ENCODE measurements at regions not wholly inside any gene's neighbourhood (a gene's known extent, or its start where the extent isn't known, plus 50 kb on each side); places are given as distances from the start of the nearest gene placed in this dataset.

DNA sequence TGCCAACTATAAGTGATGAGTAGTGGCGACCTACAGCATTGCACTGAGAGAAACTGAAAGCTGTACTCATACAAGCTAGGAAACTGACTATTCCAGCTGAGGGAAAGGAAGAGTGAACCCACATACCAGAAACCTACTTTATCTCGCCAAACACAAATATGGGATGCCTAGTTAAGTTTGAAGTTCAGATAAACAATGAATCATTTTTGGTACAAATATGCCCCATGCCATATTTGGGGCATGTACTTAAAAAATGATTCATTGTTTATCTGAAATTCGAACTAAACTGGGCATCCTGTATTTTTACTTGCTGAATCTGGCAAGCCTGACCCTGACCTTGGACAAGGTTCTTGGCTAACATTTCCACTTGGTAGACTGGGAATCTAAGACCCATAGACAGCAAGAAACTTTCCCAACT lies 527.8 kb upstream of the PSMD7 start:
- TF ChIP-seq, protein P1, sequence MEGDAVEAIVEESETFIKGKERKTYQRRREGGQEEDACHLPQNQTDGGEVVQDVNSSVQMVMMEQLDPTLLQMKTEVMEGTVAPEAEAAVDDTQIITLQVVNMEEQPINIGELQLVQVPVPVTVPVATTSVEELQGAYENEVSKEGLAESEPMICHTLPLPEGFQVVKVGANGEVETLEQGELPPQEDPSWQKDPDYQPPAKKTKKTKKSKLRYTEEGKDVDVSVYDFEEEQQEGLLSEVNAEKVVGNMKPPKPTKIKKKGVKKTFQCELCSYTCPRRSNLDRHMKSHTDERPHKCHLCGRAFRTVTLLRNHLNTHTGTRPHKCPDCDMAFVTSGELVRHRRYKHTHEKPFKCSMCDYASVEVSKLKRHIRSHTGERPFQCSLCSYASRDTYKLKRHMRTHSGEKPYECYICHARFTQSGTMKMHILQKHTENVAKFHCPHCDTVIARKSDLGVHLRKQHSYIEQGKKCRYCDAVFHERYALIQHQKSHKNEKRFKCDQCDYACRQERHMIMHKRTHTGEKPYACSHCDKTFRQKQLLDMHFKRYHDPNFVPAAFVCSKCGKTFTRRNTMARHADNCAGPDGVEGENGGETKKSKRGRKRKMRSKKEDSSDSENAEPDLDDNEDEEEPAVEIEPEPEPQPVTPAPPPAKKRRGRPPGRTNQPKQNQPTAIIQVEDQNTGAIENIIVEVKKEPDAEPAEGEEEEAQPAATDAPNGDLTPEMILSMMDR (CRISPR knock-in tag; IDR thresholded peaks at IDR 0.05), result no peak
- TF ChIP-seq PHF8 (CRISPR knock-in tag; IDR thresholded peaks at IDR 0.05), result no peak
- TF ChIP-seq, protein P2, sequence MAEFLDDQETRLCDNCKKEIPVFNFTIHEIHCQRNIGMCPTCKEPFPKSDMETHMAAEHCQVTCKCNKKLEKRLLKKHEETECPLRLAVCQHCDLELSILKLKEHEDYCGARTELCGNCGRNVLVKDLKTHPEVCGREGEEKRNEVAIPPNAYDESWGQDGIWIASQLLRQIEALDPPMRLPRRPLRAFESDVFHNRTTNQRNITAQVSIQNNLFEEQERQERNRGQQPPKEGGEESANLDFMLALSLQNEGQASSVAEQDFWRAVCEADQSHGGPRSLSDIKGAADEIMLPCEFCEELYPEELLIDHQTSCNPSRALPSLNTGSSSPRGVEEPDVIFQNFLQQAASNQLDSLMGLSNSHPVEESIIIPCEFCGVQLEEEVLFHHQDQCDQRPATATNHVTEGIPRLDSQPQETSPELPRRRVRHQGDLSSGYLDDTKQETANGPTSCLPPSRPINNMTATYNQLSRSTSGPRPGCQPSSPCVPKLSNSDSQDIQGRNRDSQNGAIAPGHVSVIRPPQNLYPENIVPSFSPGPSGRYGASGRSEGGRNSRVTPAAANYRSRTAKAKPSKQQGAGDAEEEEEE (CRISPR knock-in tag; IDR thresholded peaks at IDR 0.05; ENCODE audit: borderline replicate concordance), result no peak
- TF ChIP-seq, protein P3, sequence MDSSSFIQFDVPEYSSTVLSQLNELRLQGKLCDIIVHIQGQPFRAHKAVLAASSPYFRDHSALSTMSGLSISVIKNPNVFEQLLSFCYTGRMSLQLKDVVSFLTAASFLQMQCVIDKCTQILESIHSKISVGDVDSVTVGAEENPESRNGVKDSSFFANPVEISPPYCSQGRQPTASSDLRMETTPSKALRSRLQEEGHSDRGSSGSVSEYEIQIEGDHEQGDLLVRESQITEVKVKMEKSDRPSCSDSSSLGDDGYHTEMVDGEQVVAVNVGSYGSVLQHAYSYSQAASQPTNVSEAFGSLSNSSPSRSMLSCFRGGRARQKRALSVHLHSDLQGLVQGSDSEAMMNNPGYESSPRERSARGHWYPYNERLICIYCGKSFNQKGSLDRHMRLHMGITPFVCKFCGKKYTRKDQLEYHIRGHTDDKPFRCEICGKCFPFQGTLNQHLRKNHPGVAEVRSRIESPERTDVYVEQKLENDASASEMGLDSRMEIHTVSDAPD (CRISPR knock-in tag; IDR thresholded peaks at IDR 0.05), result no peak
- TF ChIP-seq ZBTB21 (CRISPR knock-in tag; IDR thresholded peaks at IDR 0.05), result no peak
- TF ChIP-seq ELF4 (CRISPR knock-in tag; IDR thresholded peaks at IDR 0.05; ENCODE audit: borderline replicate concordance), result no peak
- TF ChIP-seq, protein P4, sequence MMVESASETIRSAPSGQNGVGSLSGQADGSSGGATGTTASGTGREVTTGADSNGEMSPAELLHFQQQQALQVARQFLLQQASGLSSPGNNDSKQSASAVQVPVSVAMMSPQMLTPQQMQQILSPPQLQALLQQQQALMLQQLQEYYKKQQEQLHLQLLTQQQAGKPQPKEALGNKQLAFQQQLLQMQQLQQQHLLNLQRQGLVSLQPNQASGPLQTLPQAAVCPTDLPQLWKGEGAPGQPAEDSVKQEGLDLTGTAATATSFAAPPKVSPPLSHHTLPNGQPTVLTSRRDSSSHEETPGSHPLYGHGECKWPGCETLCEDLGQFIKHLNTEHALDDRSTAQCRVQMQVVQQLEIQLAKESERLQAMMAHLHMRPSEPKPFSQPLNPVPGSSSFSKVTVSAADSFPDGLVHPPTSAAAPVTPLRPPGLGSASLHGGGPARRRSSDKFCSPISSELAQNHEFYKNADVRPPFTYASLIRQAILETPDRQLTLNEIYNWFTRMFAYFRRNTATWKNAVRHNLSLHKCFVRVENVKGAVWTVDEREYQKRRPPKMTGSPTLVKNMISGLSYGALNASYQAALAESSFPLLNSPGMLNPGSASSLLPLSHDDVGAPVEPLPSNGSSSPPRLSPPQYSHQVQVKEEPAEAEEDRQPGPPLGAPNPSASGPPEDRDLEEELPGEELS (CRISPR knock-in tag; IDR thresholded peaks at IDR 0.05), result no peak
- TF ChIP-seq ZNF816 (CRISPR knock-in tag; IDR thresholded peaks at IDR 0.05; ENCODE audit: borderline replicate concordance), result no peak
- no peak for TF ChIP-seq ZNF12 (CRISPR knock-in tag; IDR thresholded peaks at IDR 0.05)
- TF ChIP-seq RFXAP (CRISPR knock-in tag; IDR thresholded peaks at IDR 0.05; ENCODE audit: borderline replicate concordance), result no peak

All from HepG2 (cell line).